ENCODE measurements at regions not wholly inside any gene's neighbourhood (a gene's known extent, or its start where the extent isn't known, plus 50 kb on each side); places are given as distances from the start of the nearest gene placed in this dataset.

DNA sequence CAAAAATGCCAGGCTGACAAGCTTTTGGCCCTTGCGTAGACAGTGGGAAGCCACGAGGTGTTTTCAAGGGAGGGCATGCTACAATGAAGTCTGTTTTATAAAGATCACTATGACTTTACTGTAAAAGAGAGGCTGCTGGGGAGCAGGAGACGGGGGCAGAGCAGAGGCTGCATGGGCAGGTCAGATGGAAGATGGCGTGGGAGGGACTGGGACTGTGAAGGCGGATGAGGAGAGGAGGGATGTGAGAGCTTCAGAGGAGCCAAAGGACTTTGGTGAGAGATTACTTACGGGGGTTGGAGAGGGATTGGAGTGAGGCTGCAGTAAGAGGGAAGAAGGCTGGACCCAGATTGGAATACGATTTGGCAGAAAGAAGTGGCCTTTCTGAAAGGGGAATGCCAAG lies 86.6 kb upstream of the PCBD1 start:
- TF ChIP-seq, protein P1, sequence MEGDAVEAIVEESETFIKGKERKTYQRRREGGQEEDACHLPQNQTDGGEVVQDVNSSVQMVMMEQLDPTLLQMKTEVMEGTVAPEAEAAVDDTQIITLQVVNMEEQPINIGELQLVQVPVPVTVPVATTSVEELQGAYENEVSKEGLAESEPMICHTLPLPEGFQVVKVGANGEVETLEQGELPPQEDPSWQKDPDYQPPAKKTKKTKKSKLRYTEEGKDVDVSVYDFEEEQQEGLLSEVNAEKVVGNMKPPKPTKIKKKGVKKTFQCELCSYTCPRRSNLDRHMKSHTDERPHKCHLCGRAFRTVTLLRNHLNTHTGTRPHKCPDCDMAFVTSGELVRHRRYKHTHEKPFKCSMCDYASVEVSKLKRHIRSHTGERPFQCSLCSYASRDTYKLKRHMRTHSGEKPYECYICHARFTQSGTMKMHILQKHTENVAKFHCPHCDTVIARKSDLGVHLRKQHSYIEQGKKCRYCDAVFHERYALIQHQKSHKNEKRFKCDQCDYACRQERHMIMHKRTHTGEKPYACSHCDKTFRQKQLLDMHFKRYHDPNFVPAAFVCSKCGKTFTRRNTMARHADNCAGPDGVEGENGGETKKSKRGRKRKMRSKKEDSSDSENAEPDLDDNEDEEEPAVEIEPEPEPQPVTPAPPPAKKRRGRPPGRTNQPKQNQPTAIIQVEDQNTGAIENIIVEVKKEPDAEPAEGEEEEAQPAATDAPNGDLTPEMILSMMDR (IDR thresholded peaks at IDR 0.05), result no peak
- no peak for TF ChIP-seq POLR2A (IDR thresholded peaks at IDR 0.05)

Data from thyroid gland (tissue), 4 donors.